CD14-positive monocyte (primary cell): ENCODE measurements at regions not wholly inside any gene's neighbourhood (a gene's known extent, or its start where the extent isn't known, plus 50 kb on each side); places are given as distances from the start of the nearest gene placed in this dataset.

Source experiments
- DNase-seq, 3 donors: peaks; one replicate each; pipeline ENCODE4 v3.0.0-alpha.2; 2011 to 2022
- H2AFZ ChIP-seq: 2 replicates; pipeline ENCODE4 v1.6.0; 2012; ENCODE audit warnings: mild to moderate bottlenecking, low read depth, low read length, inconsistent platforms; ENCODE audit not compliant: insufficient read depth, poor library complexity, severe bottlenecking
- H3K27ac ChIP-seq, 2 donors: 1 replicate in 1 of 2; 2 replicates in 1 of 2; pipeline ENCODE4 v1.5.1; 2012 to 2013; ENCODE audit warnings: low read length in 2 of 2, control low read depth in 1 of 2, inconsistent platforms in 1 of 2, low read depth in 1 of 2, mild to moderate bottlenecking in 1 of 2
- H3K27me3 ChIP-seq, 2 donors: one replicate each; pipeline versions ENCODE4 v1.6.0 to v1.6.1; 2011 to 2013; ENCODE audit warnings: low read length in 2 of 2; ENCODE audit not compliant: control insufficient read depth in 2 of 2, insufficient read depth in 2 of 2
- H3K36me3 ChIP-seq, 2 donors: replicated peaks in 1 of 2; 1 replicate in 1 of 2; 2 replicates in 1 of 2; pipeline versions ENCODE4 v1.5.1 to v1.6.1; 2012 to 2013; ENCODE audit warnings: low read length in 2 of 2, control low read depth in 1 of 2, inconsistent platforms in 1 of 2, mild to moderate bottlenecking in 1 of 2; ENCODE audit not compliant: insufficient read depth in 2 of 2, control insufficient read depth in 1 of 2
- H3K4me1 ChIP-seq, 2 donors: 1 replicate in 1 of 2; 2 replicates in 1 of 2; pipeline versions ENCODE4 v1.5.1 to v1.6.1; 2012 to 2013; ENCODE audit warnings: low read length in 2 of 2, control low read depth in 1 of 2, inconsistent platforms in 1 of 2, mild to moderate bottlenecking in 1 of 2, moderate library complexity in 1 of 2; ENCODE audit not compliant: insufficient read depth in 2 of 2, control insufficient read depth in 1 of 2
- H3K4me2 ChIP-seq: replicated peaks from 2 replicates; pipeline ENCODE3; 2012; ENCODE audit warnings: low read length, moderate library complexity, mild to moderate bottlenecking; ENCODE audit not compliant: poor library complexity, severe bottlenecking; ENCODE audit errors: extremely low read depth
- H3K4me3 ChIP-seq, 3 experiments: fragments of 200-600 bp in 1 of 3; sonication (generic) in 1 of 3; replicated peaks in 1 of 3; 1 replicate in 2 of 3; 2 replicates in 1 of 3; pipeline ENCODE4 v1.5.1; 2011 to 2013; ENCODE audit warnings: low read length in 3 of 3, mild to moderate bottlenecking in 3 of 3, control low read depth in 2 of 3, low read depth in 2 of 3, inconsistent platforms in 1 of 3, moderate library complexity in 1 of 3
- H3K79me2 ChIP-seq: 2 replicates; pipeline ENCODE4 v1.6.0; 2012; ENCODE audit warnings: mild to moderate bottlenecking, control low read depth, inconsistent platforms, low read length, moderate library complexity; ENCODE audit not compliant: insufficient read depth
- H3K9ac ChIP-seq: 2 replicates; pipeline ENCODE4 v1.6.0; 2017; ENCODE audit warnings: low read length, mild to moderate bottlenecking; ENCODE audit not compliant: insufficient read depth, poor library complexity, severe bottlenecking
- H3K9me3 ChIP-seq, 2 donors: replicated peaks in 1 of 2; 1 replicate in 1 of 2; 2 replicates in 1 of 2; pipeline versions ENCODE4 v1.5.1 to v1.6.1; 2012 to 2013; ENCODE audit warnings: low read length in 2 of 2, control low read depth in 1 of 2; ENCODE audit not compliant: control insufficient read depth in 1 of 2, insufficient read depth in 1 of 2
- H4K20me1 ChIP-seq: 2 replicates; pipeline ENCODE4 v1.6.0; 2012; ENCODE audit warnings: mild to moderate bottlenecking, low read length, control low read depth, moderate library complexity; ENCODE audit not compliant: insufficient read depth
- H3K27ac Mint-ChIP-seq, 7 donors: one replicate each; pipeline ENCODE4 v1.8.0; 2020; ENCODE audit warnings: mild to moderate bottlenecking in 7 of 7, mixed read lengths in 7 of 7, moderate library complexity in 6 of 7, inconsistent platforms in 2 of 7
- H3K27me3 Mint-ChIP-seq, 3 donors: one replicate each; pipeline ENCODE4 v1.8.0; 2021 to 2022; ENCODE audit warnings: low read depth in 3 of 3, mild to moderate bottlenecking in 3 of 3, mixed read lengths in 3 of 3, moderate library complexity in 3 of 3, inconsistent platforms in 1 of 3
- H3K36me3 Mint-ChIP-seq, 2 donors: one replicate each; pipeline ENCODE4 v1.8.0; 2020; ENCODE audit warnings: mixed read lengths in 2 of 2, inconsistent platforms in 1 of 2, mild to moderate bottlenecking in 1 of 2
- H3K4me1 Mint-ChIP-seq: one replicate; pipeline ENCODE4 v1.8.0; 2020; ENCODE audit warnings: mild to moderate bottlenecking, mixed read lengths
- H3K4me3 Mint-ChIP-seq, 2 donors: one replicate each; pipeline ENCODE4 v1.8.0; 2020; ENCODE audit warnings: mild to moderate bottlenecking in 2 of 2, mixed read lengths in 2 of 2, moderate library complexity in 1 of 2
- H3K9me3 Mint-ChIP-seq, 7 donors: one replicate each; pipeline ENCODE4 v1.8.0; 2020 to 2022; ENCODE audit warnings: mixed read lengths in 7 of 7, mild to moderate bottlenecking in 6 of 7, moderate library complexity in 6 of 7, inconsistent platforms in 2 of 7
- CTCF ChIP-seq: fragments of 200-600 bp; IDR thresholded peaks from one replicate; pipeline ENCODE4 v1.8.0; 2022; ENCODE audit warnings: antibody characterized with exemption, mild to moderate bottlenecking
- WGBS: methylation state at CpG from one replicate; pipeline ENCODE4 v1.1.5; 2013; ENCODE audit warnings: missing lambda C conversion rate; ENCODE audit not compliant: insufficient coverage; 5-methylcytosine and 5-hydroxymethylcytosine counted together
- intact Hi-C, 2 donors: fragments of 100-400 bp; cut with micrococcal nuclease; formaldehyde crosslinking; loops; one replicate each; pipeline versions ENCODE4 v1.15.0 to v1.15.1; 2023

- Mint-ChIP-seq H3K27ac (no peak overlapping the region), H3K27me3 (peaks cover 3 to 5% (median 4%) of the 10 kb centered on the region in 3 donors), H3K4me1 (peaks cover 2% of the 10 kb centered on the region), H3K36me3 (no peaks in the 10 kb centered on the region), H3K4me3 (no peak overlapping the region), H3K9me3 (peaks cover 0 to under 1% (median 0%) of the 10 kb centered on the region in 7 donors)
- 48% methylated on average over 5 of the region's 6 CpGs for WGBS
- intact Hi-C loops, result no loop called here
- H3K79me2 ChIP-seq, result no peaks in the 10 kb centered on the region
- no peak overlapping the region for H3K9ac ChIP-seq
- no peaks in the 10 kb centered on the region for H3K36me3 ChIP-seq
- H2AFZ ChIP-seq, result no peak overlapping the region
- H3K4me1 ChIP-seq, result no peaks in the 10 kb centered on the region
- no peaks in the 10 kb centered on the region for H3K27me3 ChIP-seq
- H3K9me3 ChIP-seq, result no peaks in the 10 kb centered on the region
- no peaks in the 10 kb centered on the region for H4K20me1 ChIP-seq
- no peak for TF ChIP-seq CTCF
- DNase-seq, result no peak
- H3K4me2 ChIP-seq, result no peak overlapping the region
- no peak overlapping the region for H3K27ac ChIP-seq
- no peak overlapping the region for H3K4me3 ChIP-seq
Observed at GRCh38 chr15:68518785-68519430, 59.9 kb upstream of the CORO2B start.

DNA sequence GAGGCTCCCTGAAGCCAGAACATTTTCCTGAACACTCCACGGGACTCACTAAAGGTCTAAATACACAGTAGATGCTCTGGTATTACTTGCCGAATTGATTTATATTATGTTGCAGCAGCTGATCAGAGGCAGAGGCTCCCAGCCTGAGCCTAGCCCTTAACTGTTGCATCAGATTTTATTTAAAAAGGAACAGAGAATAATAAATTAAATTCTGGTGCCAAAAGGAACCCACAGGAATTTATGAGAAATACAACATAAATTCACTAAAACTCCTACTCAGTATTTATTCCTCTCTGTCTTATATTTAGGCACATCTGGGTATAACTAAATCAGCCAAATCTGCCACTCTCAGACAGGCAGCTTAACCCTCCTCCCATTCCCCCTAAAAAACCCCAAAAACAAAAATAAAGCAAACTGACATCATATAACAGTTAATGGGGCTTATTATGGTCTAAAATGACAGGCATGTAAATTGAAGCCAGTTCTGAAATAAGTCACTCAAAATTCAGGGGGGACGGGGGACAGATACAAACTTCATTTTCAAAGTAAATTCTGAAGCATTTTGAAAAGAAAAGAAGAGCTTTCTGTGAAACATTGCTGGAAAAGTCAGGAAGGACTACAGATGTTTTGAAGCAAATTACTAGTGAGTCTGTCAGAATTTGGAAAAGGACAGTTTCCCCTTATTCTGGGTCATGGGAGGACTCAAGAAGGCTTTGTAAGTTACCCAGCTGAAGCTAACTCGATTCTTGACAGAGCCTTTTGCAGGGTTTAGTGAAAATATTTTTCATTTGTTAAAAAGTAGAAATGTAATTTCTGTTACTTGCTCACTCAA, 53.8 kb upstream of the CORO2B start:
- intact Hi-C loops, result no loop called here
- WGBS, result 86% methylated on average over 1 of the region's 4 CpGs
- Histone ChIP-seq H3K27ac (no peak overlapping the region), H3K79me2 (no peaks in the 10 kb centered on the region), H4K20me1 (no peaks in the 10 kb centered on the region), H3K4me3 (no peak overlapping the region), H3K4me2 (no peak overlapping the region), H3K9me3 (no peaks in the 10 kb centered on the region), H2AFZ (no peak overlapping the region), H3K4me1 (no peaks in the 10 kb centered on the region), H3K9ac (no peak overlapping the region), H3K27me3 (no peaks in the 10 kb centered on the region), H3K36me3 (no peaks in the 10 kb centered on the region)
- no peak for DNase-seq
- no peak for TF ChIP-seq CTCF
- Mint-ChIP-seq H3K27ac (no peak overlapping the region), H3K9me3 (peaks cover 0 to 2% (median 0%) of the 10 kb centered on the region in 7 donors), H3K4me3 (peak overlapping the region in 1 of 2 donors; percentile 23), H3K4me1 (peaks cover 12% of the 10 kb centered on the region), H3K36me3 (no peaks in the 10 kb centered on the region), H3K27me3 (peaks cover 2 to 3% (median 3%) of the 10 kb centered on the region in 3 donors)
